GM21515 (cell line): ENCODE measurements at regions not wholly inside any gene's neighbourhood (a gene's known extent, or its start where the extent isn't known, plus 50 kb on each side); places are given as distances from the start of the nearest gene placed in this dataset.
A peak's percentile ranks its signal among the peaks of the same experiment; 100 is the strongest.

Experiments
- ATAC-seq: cut with Tn5 transposase; IDR thresholded peaks from one replicate; pipeline ENCODE4 v1.9.1; 2021; ENCODE audit not compliant: unreplicated experiment

DNA sequence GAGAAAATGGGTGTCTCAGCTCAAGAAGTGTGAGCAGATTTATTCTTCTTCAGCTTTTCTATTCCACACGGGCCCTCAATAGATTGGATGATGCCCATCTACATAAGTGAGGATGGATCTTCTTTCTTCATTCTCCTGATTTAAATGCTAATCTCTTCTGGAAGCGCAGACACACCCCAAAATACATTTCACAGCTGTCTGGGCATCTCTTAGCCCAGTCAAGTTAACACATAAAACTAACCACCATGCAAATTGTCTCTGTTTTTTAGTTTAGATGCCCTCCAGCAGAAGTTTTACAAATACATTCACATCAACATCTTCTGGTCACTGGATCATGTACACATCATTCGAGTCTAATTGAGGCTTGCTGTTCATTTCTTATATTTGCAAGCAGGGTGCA, 249.0 kb upstream of the VCX3A start:
- ATAC-seq, result no peak

DNA sequence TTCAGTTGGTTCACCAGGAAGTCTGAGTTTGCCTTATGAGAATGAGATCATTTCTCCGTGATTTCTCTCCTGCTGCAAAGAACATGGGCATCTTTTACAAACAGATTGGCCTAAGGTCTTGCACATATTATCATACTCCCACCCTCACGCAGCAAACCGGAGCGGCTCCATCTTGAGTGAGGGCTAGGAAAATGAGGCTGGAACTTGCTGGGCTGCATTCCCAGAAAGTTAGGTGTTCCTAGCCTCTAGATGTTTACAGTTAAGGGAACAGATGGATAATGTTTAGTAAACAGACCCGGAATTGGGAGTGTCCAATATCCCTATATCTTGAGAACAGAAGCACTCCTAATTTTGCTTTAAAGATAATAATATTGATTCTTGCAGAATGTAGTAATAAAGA, 247.9 kb upstream of the VCX3A start:
- no peak for ATAC-seq

DNA sequence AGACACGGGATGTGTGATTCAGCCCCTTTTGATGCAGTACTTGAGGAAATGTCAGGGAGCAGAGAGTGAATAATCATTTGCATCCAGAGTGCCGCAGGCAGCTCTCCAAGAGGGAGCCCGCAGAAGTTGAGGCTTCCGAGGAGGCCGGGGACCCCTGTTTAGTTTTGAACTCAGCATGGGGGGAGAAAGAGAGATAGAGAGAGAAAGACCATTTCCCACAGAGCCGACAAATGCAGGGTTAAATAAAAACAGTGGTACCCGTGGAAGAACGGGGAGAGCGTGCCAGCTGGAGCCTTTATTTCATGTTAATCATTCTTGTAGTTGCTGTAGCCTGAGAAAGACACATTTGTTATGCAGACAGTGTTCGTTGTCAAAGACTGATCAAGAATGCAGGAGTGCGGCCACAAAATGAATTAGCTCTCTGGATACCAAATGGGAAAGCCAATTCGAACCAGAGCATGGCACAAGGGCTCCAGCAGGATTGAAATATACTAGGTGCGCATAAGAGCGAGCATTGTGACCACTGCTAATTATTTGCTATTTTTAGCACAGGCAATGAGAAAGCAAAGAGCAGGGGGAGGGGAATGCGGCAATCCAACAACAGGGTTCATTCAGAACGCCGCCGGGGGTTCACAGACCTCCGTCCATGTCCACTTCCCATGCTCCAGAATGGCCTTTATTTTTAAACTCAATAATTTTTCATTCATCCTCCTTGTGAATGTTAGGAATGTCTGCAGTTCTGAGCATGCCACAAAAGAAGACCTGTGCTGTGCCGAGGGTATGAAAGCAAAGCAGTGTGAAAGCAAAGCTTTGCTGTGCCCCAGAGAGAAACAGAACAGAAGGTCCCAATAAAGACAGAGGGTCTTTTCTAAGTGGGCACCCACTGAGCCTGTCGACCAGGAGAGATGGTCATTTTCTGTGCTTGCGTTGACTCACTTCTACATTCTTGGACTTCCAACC, 243.9 kb upstream of the VCX3A start:
- ATAC-seq, result no peak

DNA sequence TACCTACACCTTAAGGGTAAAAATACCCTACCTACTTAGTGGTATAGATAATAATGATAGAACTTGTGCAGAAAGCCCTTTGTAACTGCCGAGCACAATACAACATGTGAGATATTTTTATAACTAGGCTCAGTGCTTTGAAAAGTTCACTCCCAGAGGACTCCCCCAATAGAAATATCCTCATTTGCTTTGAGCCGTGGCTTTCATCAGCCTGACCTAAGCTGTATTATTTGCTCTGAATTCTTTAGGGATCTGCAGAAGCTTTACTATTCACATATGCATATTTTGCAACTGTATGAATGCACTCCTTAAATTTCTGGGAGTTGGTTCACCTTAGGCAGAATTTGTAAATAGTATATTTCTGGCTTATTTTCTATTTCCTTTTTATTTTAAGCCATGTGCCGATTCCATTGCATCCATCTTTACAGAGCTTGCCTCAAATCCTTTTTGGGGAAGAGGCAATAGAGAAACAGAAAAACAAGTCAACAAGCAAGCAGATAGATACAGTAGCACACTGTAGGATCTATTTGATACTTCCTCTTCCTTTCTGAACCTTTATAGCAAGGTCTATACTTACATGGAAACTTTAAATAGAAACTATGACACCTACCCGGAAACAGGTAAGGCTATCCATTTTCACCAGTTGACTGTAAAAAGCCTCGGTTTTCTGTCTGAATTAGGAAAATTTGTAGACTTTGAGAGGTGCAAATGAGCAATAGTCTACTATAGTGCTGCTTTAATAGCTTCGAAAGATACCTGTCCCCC, 242.5 kb upstream of the VCX3A start:
- no peak for ATAC-seq

DNA sequence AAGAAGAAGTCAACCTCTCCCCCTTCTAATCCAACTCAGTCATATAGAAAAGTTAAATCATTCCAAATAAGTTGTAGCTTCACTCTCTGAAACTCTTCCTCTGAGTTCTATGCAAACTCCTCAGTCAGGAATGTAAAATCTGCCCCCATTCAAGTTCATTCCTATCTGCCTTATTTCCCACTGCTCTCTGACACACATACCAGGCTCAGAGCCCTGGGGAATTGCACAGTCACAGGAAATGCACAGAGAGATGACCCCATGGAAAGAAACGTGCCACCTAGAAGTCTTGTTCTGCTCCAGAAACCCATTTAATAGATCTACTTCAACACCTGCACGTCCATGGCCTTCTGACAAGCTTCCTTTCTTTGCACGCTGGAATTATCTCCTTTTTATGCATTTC, 236.0 kb upstream of the VCX3A start:
- no peak for ATAC-seq

DNA sequence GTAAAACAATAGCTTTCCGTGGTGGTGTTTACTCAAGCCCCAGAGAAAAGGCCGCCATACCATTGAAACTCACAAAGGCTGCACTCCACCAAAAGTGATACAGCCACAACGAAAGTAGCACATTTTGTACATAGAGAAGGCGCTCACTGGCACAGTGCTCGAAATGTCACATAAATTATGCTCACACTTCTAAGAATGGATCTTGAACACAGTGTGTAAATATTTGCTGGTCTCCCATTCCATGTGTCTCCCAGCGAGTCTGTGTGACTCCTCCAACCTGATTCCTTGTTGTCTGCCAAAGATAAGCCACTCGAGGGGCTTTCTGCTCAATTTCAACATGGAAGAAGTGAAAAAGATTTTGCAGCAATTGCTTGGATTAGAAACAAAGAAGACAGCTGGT, 234.0 kb upstream of the VCX3A start:
- no peak for ATAC-seq

DNA sequence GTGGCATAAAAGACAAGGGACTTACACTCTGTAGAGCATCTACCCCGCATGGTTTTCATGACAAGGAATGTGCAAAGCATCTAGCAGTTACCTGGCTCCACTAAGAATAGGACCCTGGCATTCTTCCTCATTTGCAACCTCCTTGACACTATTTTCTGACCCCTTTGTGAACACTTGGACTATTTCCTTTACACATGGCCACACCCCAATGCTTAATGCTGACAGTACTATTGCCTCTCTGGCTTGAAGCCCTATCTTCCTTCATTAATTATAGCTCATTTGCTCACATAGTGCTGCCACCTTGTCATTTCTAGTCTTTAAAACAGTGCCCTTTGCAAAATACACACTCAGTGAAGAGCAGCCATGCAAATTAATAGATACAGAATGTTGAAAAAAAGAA, 226.3 kb upstream of the VCX3A start:
- no peak for ATAC-seq

DNA sequence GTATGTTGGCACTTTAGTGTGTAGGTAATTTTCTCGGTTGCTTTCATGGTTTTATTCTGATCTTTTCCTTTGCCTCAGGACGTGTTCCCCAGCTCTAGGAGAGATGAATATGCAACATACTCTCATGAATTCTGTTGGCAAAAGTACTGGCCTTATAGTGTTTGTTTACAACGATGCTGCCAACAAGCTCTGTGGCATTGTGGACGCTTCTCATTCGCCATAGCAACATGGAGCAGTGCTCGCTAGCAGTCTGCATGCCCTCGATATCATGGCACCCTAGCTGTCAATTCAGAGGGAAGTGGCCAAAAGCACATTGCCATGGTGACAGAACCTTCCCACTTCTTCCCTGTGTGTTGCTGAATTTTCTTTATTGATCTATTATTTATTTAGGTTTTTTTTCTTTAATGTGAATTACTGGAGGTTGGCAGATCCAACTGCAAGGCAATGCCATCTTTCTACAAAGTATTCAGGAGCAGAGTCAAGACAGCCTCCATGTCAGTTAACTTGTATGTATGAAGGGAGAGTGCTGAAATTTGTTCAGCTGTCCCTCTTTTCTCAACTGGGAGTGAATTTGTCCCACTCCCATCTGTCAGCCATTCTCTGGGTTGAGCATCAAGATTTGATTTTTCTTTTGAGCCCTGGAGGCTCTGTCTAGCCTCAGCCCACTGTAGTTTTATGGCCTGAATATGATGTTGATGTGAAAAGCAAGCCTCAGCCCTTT, 224.9 kb upstream of the VCX3A start:
- ATAC-seq, result no peak

DNA sequence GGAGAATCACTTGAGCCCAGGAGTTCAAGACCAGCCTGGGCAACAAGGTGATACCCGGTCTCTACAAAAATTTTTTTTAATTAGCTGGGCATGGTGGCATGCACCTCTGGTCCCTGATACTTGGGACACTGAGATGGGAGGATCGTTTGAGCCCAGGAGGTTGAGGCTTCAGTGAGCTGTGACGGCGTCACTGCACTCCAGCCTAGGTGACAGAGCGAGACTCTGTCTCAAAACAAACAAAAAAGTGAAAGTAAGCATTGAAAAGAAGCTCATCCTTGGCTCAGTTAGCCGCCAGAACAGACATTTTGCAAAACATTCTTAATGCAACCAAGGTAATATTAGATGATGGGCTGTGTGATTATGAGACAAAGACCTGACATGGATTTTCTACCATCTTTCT, 223.3 kb upstream of the VCX3A start:
- ATAC-seq, result no peak

DNA sequence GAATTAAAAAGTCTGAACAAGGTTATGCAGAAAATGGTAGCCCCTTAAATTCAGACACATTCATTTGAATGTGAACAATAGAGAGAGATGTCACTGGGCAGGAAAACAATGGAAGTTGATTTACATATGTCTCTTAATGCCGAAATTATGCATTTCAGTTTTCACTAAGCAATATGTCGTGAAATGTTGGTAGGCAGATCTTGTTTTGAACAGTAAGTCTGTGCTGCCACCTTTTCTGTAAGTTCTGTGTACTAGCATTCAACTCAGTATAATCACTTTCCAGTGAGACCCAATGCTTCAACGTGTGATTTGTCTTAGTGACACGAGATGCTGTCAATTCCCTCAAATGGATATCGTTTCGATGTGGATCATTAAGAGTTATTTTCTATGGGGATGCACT, 222.7 kb upstream of the VCX3A start:
- ATAC-seq, result no peak

DNA sequence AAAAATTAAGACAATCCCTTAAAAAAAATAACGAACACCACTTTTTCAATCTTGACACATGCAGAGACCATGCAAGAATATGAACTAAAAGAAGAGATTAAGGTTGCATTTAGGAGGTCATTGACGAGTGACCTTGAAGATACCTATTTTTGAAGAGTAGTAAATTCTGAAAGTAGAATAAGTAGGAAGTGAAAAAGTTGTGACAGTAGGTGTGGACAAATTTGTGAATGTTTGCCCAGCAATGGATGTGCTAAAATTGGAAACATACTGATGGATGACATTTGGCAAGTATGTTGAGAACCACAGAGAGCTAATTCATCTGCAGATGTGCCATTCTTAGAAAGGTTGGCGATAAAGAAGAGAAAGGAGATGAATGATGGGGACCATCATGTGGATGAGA, 213.7 kb upstream of the VCX3A start:
- ATAC-seq, result no peak

DNA sequence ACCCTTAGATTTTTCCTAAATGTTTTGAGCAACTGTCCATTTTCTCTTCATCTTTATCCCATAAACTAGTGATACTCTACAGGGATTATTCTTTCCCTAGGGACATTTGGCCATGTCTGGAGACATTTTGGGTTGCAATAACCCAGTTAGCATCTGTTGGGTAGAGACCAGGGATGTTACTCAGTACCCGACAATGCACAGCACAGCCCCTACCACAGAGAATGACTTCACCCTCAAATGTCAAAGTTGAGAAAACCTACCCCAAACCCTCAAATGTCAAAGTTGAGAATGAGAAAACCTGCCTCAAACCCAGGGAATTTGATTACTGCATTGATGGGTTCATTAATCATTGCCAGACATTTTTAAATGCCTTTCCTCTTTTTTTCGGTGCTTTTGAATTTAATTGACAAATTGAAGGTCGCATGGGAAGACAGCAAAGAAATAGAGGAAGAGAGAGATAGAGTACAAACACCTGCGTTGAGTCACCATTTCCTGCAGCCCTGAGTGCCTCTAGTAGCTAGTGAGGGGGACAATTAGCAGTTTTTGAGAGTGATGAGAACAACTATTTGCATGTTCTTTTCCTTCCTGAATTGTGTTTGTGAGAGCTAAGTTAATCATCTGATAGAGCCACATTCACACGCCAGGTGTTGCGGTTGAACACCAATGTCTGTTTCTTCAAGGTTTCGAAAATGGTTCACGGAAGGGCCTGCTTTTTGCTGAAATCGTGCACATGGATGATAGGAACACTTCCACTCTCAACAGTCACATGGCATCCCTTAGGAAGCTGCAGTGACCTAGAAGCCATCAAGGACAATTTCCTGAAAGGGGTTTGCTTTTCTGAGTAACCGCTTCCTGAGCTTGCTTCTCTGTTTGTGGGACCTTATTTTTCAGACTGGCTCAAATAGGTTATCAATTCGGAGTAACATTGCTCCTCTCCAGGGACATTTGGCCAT, 203.9 kb upstream of the VCX3A start:
- ATAC-seq, result peak; percentile 95

DNA sequence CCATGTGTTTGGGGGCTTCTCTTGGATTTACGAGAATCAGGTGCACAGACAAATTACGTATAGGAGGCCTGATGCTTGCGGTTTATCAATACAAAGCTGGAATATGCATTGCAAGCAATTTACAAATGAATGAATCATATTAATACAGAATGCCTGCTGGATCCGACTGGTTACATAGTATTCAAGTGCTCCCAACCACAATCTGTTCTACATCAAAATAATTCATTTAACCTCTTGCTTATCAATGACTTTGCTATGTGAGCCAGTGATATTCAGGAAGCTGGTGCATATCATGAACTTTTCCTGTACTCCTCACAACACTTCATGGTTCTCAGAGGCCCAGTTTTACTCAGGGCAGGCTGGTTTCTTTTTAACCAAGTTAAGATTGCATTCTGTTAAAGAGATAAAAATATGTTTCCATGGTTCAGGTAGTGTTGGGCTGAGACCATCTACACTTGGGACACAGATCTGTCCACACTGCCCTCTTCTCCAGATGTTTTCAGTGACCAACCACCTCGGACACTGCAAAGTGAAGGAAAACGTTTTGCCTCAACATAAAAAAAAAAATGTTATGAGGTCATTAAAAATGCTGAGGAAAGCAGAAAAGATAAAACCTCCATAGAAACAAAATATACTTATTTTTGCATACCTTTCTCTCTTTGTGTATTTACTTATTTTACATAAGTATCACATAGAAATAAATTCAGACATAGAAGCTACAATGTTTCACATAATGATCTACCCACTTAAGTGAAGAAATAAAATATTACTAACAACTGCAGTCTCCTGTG, 200.1 kb upstream of the VCX3A start:
- ATAC-seq, result no peak

DNA sequence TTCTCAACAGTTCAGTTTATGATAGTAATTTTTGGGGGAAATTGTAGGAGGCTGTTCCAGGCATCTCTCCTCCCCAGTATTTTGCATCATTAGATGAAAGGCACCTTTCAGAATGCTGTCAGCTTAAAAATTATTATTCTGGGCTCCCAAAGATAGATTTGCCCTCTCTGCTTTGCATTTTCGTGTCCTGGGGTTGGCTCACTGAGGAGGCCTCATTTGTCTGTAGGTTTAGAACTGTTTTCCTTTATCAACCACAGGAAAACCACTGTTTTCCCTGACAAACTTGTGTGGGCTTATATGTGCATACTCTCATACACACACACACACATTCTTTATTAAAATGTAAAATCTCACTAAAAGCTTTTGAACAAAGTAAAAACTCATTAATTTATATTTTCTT, 197.2 kb upstream of the VCX3A start:
- no peak for ATAC-seq

DNA sequence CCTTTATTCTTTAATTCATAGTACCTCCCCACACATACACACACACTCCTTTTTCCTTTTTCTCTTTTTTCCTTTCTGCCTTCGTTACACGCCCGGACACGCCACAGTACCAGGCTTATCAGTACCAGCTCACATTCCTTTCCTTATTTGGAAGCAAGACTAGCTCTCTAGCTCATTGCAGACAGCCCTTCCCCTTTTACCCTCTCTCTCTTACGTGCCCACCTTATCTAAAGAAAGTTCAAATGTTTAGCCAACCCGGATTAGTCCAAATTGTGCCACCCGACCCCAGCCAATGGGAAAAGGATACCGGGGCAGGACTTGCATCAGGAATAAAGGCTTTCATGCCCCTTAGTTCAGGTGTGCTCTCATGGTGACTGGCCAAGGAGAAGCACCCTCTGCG, 194.7 kb upstream of the VCX3A start:
- ATAC-seq, result no peak

DNA sequence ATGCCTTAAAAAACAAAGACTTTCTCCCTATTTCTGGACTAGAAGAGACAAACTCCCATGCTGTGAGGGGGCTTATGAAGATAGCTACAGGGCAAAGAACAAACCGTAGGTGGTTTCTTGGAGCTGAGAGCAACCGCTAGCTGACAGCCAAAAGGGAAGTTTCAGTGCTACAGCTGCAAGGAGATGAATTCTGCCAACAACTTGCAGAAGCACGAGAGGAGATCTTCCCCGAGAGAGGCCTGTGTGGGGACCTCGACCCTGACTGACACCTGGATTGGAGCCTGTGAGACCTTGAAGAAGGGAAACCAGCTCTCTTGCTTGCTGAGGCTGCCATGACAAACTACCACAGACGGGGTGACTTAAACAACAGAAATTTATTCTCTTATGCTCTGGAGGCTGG, 183.8 kb upstream of the VCX3A start:
- ATAC-seq, result peak; percentile 70

DNA sequence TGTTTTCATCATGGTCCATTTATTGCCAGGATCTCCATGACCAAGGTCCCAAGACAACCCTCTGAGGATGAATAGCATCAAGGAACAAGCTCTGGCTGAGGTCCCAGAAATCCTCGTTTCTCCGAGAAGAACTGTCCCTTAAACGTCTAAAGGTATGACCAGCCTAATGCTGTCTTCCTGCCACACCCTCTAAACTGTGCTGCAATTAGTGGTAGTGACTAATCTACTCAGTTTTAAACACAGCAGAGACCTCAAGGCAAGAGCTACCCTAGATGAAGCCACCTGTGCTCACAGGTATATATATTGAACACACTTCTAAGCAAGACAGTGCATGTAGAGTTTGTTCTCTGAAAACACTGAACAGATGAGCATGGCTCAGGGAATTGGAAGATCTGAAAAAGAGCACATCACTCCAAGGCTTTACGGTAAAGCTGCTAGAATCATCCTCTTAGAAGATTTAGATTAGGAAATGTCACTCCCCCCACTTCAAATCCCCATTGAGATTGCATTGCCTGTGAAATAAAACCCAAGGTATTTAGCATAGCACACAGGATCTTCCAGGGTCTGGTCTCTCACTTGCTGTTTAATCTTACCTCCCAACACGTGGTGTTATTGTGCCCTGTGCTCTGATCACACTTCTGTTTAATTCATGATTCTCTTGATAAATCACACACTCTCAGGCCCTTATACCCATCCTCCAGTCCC, 173.9 kb upstream of the VCX3A start:
- ATAC-seq, result no peak

DNA sequence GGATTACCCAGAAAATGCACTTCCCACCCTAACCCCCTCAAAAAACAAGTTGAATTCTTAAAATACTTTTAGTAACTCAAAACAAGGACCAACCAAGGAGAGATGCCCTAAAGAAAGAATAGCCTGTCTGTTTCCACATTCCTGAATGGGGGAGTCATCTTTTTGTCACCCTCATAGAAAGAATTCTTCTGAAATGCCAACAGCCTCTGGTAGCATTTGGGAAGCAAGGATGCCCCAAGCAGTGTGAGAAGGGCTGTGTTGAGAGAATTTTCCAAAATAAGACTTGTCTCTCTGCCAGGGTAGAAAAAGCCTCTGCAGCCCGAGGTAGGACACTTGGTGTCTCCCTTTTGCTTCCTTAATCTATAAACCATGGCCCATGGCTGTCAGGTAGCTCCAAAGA, 173.1 kb upstream of the VCX3A start:
- ATAC-seq, result no peak

DNA sequence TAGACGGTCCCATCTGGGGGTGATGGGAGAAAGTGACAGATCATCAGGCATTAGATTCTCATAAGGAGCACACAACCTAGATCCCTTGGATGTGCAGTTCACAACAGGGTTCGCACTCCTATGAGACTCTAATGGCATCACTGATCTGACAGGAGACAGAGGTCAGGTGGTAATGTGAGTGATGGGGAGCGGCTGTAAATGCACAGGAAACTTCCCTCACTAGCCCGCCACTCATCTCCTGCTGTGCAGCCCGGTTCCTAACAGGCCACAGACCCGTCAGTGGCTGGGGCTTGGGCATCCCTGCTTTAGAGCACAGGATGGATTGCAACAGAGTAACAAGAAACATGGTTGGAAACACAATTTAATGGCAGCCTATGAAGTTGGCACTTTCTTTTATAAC, 172.6 kb upstream of the VCX3A start:
- ATAC-seq, result no peak
